HG03025 (cell line): ENCODE measurements at regions not wholly inside any gene's neighbourhood (a gene's known extent, or its start where the extent isn't known, plus 50 kb on each side); places are given as distances from the start of the nearest gene placed in this dataset.

Experiments used
- ATAC-seq: cut with Tn5 transposase; IDR thresholded peaks from one replicate; pipeline ENCODE4 v1.9.1; 2021; ENCODE audit warnings: mild to moderate bottlenecking, moderate library complexity; ENCODE audit not compliant: unreplicated experiment, low FRiP score

- no peak for ATAC-seq
Observed at GRCh38 chr12:65648461-65648860, 175.8 kb upstream of the HMGA2 start.

GRCh38 chr12:65649126-65649525, 175.2 kb upstream of the HMGA2 start:
- no peak for ATAC-seq

GRCh38 chr12:65651060-65651459, 173.2 kb upstream of the HMGA2 start:
- ATAC-seq, result no peak

GRCh38 chr12:65653321-65653720, 171.0 kb upstream of the HMGA2 start:
- ATAC-seq, result no peak

- ATAC-seq, result no peak
Observed at GRCh38 chr12:65653946-65654629, 170.2 kb upstream of the HMGA2 start.

- no peak for ATAC-seq
Observed at GRCh38 chr12:65655074-65655493, 169.2 kb upstream of the HMGA2 start.

GRCh38 chr12:65656156-65656882, 168.0 kb upstream of the HMGA2 start:
- no peak for ATAC-seq

GRCh38 chr12:65656891-65657351, 167.4 kb upstream of the HMGA2 start:
- no peak for ATAC-seq

GRCh38 chr12:65657635-65658034, 166.6 kb upstream of the HMGA2 start:
- no peak for ATAC-seq

GRCh38 chr12:65658360-65658759, 165.9 kb upstream of the HMGA2 start:
- no peak for ATAC-seq

- no peak for ATAC-seq
Observed at GRCh38 chr12:65659681-65660080, 164.6 kb upstream of the HMGA2 start.

GRCh38 chr12:65660096-65660495, 164.2 kb upstream of the HMGA2 start:
- ATAC-seq, result no peak

GRCh38 chr12:65660836-65661235, 163.4 kb upstream of the HMGA2 start:
- ATAC-seq, result no peak

- ATAC-seq, result no peak
Observed at GRCh38 chr12:65662590-65662989, 161.7 kb upstream of the HMGA2 start.

- no peak for ATAC-seq
Observed at GRCh38 chr12:65663097-65663496, 161.2 kb upstream of the HMGA2 start.

GRCh38 chr12:65663648-65664047, 160.6 kb upstream of the HMGA2 start:
- ATAC-seq, result no peak

- no peak for ATAC-seq
Observed at GRCh38 chr12:65664715-65665250, 159.5 kb upstream of the HMGA2 start.

GRCh38 chr12:65665817-65666216, 158.5 kb upstream of the HMGA2 start:
- no peak for ATAC-seq

- ATAC-seq, result no peak
Observed at GRCh38 chr12:65666876-65667275, 157.4 kb upstream of the HMGA2 start.

GRCh38 chr12:65667932-65668331, 156.4 kb upstream of the HMGA2 start:
- ATAC-seq, result no peak

- no peak for ATAC-seq
Observed at GRCh38 chr12:65668981-65669695, 155.1 kb upstream of the HMGA2 start.
